Upper lobe of right lung (tissue), 1 donor: ENCODE measurements at regions not wholly inside any gene's neighbourhood (a gene's known extent, or its start where the extent isn't known, plus 50 kb on each side); places are given as distances from the start of the nearest gene placed in this dataset.

Experiments
- ATAC-seq: fragments of 200-7000 bp; cut with Tn5 transposase; one replicate; pipeline ENCODE4 v1.9.1; 2020; ENCODE audit warnings: mild to moderate bottlenecking, moderate library complexity
- DNase-seq: peaks from one replicate; pipeline ENCODE4 v3.0.0-alpha.2; 2020
- H3K27ac ChIP-seq: fragments of 200-600 bp; one replicate; pipeline ENCODE4 v1.8.0; 2022
- H3K27me3 ChIP-seq: fragments of 200-600 bp; one replicate; pipeline ENCODE4 v1.8.0; 2022; ENCODE audit warnings: mild to moderate bottlenecking
- H3K36me3 ChIP-seq: fragments of 200-600 bp; one replicate; pipeline ENCODE4 v1.8.0; 2022
- H3K4me1 ChIP-seq: fragments of 200-600 bp; one replicate; pipeline ENCODE4 v1.8.0; 2022
- H3K4me3 ChIP-seq: fragments of 200-600 bp; one replicate; pipeline ENCODE4 v1.8.0; 2022; ENCODE audit warnings: mild to moderate bottlenecking
- H3K9me3 ChIP-seq: fragments of 200-600 bp; one replicate; pipeline ENCODE4 v1.8.0; 2022
- intact Hi-C: fragments of 100-400 bp; cut with DNase I; formaldehyde crosslinking; loops from one replicate; pipeline ENCODE4 v1.11.0; 2022
- TF ChIP-seq, protein P1 (sequence below): fragments of 200-600 bp; IDR thresholded peaks from one replicate; pipeline ENCODE4 v1.8.0; 2022; ENCODE audit warnings: antibody characterized with exemption
- donor health status: DM: no; HTN: yes; CAD: no; lungs with severe emphysema.

DNA sequence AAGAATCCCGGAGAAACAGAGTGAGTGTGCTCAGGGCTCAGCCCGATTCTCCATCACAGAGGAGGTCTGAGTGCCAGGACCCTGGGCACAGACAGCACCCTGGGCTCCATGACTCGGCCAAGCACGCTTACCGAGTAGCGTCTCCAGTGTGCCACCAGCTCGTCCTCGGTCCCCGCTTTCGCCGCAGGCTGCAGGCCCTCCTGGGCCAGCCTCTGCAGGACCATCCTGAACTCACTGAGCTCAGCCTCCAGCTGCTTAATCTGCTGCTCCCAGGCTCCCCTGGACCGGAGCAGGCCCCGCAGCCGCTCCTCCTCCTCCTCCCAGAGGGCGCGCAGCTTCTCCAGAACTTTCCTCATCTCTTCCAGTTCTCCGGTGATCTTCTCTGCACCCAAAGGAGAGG lies 61.2 kb downstream of the SYNE3 start:
- no peak overlapping the region for H3K27ac ChIP-seq
- intact Hi-C loops, result no loop called here
- H3K36me3 ChIP-seq, result peaks cover 24% of the 10 kb centered on the region

DNA sequence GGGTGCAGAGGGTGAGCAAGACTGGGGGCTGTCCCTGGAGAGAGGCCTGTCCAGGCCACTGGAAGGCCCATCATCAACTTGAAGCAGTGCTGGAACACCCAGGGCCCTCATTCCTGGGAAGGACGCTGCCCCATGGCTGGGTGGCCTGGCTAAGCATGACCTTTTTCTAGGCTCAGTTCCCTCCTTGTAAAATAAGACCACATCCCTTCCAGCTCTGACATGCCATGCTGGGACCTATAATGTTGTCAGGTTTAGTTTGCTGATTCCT lies 62.8 kb downstream of the SYNE3 start:
- Histone ChIP-seq H3K27me3 (no peaks in the 10 kb centered on the region), H3K4me1 (no peaks in the 10 kb centered on the region), H3K9me3 (no peaks in the 10 kb centered on the region), H3K36me3 (peaks cover 37% of the 10 kb centered on the region), H3K27ac (no peak overlapping the region), H3K4me3 (no peak overlapping the region)
- intact Hi-C loops, result no loop called here
- ATAC-seq (no peak), DNase-seq (no peak)
- TF ChIP-seq, protein P1, sequence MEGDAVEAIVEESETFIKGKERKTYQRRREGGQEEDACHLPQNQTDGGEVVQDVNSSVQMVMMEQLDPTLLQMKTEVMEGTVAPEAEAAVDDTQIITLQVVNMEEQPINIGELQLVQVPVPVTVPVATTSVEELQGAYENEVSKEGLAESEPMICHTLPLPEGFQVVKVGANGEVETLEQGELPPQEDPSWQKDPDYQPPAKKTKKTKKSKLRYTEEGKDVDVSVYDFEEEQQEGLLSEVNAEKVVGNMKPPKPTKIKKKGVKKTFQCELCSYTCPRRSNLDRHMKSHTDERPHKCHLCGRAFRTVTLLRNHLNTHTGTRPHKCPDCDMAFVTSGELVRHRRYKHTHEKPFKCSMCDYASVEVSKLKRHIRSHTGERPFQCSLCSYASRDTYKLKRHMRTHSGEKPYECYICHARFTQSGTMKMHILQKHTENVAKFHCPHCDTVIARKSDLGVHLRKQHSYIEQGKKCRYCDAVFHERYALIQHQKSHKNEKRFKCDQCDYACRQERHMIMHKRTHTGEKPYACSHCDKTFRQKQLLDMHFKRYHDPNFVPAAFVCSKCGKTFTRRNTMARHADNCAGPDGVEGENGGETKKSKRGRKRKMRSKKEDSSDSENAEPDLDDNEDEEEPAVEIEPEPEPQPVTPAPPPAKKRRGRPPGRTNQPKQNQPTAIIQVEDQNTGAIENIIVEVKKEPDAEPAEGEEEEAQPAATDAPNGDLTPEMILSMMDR, result no peak

More for the DNA sequence above, 61.2 kb downstream of the SYNE3 start:
- DNase-seq, result no peak
- ATAC-seq, result no peak
- Histone ChIP-seq H3K4me1 (no peaks in the 10 kb centered on the region), H3K4me3 (no peak overlapping the region), H3K27me3 (no peaks in the 10 kb centered on the region), H3K9me3 (no peaks in the 10 kb centered on the region)
- TF ChIP-seq, protein P1, result no peak

DNA sequence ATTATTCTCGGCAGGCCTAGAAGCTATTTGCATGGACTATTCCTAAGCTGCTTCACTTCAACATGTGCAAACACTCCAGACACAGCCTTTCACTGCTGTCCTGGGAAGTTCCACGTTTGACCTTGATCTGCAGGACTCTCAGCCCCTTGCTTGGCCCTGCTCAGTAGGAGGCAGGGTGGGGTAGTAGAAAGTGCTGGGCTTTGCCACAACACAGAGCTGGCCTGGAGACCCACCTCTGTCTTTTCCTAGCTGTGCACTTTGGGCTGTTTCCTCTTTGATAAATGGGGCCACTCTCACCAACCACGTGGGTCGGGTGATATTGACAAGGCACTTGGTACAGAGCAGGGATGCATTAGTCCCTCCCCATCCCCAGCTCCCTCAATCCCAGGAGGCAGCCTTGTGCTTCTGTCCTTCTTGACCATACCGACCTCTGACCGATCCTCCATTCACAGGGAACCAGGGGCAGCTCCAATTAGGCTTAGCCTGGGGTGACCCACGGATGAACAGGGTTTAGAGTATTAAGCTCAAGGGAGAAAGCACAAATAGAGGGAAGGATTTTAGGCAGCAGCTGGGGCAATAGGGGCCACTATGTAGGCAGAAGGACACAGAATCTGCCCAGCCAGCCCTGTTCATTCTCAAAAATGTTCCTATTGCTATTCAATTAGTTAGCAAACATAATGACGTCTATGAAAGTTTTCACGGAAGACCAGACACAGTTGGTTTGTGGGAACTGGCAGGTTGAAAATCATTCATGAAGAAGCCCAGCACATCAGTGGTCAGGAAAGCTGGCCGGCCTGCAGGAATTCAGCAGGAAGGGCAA lies 63.3 kb downstream of the SYNE3 start:
- ATAC-seq (peak; percentile 47), DNase-seq (no peak)
- TF ChIP-seq, protein P1, result no peak
- Histone ChIP-seq H3K4me1 (no peaks in the 10 kb centered on the region), H3K27ac (no peak overlapping the region), H3K9me3 (no peaks in the 10 kb centered on the region), H3K27me3 (no peaks in the 10 kb centered on the region), H3K4me3 (no peak overlapping the region), H3K36me3 (peaks cover 42% of the 10 kb centered on the region)
- intact Hi-C loops, result no loop called here

DNA sequence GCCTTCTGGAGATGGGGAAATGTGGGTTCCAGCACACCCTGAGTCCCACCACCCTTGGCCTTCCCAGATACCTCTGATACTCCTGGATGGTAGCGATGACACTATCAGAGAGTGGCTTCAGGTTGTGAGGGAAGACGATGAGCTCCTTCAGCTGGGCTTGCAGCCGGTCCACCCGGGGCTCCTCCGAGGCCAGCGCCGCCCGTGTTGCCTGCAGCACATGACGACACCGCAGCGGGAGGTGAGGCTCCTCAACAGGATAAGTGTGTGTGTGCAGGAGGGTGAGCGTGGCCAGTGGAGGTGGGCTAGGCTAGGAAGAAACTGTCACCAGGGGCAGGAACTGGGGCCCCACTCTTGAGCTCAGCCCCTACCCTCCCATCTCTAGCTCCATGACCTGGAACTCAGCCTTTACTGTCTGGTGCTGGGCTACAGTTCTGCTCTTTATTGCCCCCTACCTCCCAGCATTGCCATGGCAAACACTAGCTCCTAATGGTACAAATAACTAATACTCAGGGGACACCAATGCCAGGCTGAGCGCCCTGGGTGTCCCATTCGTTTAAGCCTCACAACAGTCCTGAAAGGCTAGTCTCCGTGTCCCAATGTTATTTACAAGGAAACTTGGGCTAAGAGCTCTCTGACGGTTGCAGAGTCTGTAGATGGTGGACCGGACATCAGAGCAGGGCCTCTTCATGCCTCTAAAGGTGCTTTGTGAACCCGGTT lies 64.1 kb downstream of the SYNE3 start:
- Histone ChIP-seq H3K4me1 (no peaks in the 10 kb centered on the region), H3K9me3 (no peaks in the 10 kb centered on the region), H3K27me3 (no peaks in the 10 kb centered on the region), H3K4me3 (no peak overlapping the region), H3K27ac (no peak overlapping the region), H3K36me3 (peaks cover 49% of the 10 kb centered on the region)
- DNase-seq (no peak), ATAC-seq (peak; percentile 40)
- intact Hi-C loops, result no loop called here
- TF ChIP-seq, protein P1, result peak; percentile 32

DNA sequence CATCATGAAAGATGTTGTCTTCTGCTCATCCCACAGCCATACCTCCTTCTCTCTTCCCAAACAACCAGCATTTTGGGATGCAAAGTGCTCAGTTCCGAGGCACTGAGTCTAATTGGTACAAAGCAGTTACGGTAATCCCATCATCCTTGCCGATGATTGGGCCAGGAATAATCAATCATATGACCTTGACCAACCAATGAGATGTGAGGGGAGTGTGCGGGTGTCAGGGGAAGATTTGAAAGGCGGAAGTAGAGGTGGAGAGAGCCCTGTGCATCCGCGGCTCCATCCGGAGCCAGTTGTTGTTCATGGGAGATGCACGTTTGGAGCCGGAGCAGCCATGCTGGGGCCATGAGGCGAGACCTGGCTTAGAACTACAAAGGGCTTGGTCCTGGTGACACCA lies 67.3 kb downstream of the SYNE3 start:
- H3K36me3 ChIP-seq, result peaks cover 34% of the 10 kb centered on the region
- no peaks in the 10 kb centered on the region for H3K27me3 ChIP-seq
- no peak for DNase-seq
- H3K4me1 ChIP-seq, result no peaks in the 10 kb centered on the region
- H3K27ac ChIP-seq, result no peak overlapping the region
- ATAC-seq, result no peak
- intact Hi-C loops, result no loop called here
- no peak overlapping the region for H3K4me3 ChIP-seq
- no peaks in the 10 kb centered on the region for H3K9me3 ChIP-seq
- TF ChIP-seq, protein P1, result no peak
